NCI-H1930 (cell line): ENCODE measurements at regions not wholly inside any gene's neighbourhood (a gene's known extent, or its start where the extent isn't known, plus 50 kb on each side); places are given as distances from the start of the nearest gene placed in this dataset.
"Not testable (repeated sequence)": the region's sequence is repeated elsewhere in the genome, so short reads cannot be mapped to it uniquely, and the experiment has no call there.

Experiments
- DNase-seq, 2 experiments: peaks; one replicate each; lab custom pipeline; 2025; lab: John Stamatoyannopoulos, UW

DNA sequence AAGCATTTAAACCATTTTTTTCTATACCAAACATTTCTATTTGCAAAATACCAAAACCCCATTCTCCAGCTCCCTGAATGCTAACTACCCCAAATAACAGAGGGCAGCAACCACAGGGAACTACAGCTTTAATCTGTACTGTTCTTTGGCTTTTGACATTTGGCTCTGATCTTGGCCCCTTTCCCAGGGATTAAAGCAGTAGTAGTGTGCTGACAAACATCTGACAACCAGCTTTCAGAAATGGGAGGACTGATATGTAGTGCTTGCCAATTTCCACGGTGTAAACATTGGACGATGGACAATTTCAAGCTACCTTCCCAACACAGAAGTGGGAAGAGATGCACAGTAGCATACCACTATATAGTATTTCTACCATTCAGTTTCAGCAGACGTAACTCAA, 88.4 kb upstream of the TEAD1 start:
- DNase-seq, result no peak

DNA sequence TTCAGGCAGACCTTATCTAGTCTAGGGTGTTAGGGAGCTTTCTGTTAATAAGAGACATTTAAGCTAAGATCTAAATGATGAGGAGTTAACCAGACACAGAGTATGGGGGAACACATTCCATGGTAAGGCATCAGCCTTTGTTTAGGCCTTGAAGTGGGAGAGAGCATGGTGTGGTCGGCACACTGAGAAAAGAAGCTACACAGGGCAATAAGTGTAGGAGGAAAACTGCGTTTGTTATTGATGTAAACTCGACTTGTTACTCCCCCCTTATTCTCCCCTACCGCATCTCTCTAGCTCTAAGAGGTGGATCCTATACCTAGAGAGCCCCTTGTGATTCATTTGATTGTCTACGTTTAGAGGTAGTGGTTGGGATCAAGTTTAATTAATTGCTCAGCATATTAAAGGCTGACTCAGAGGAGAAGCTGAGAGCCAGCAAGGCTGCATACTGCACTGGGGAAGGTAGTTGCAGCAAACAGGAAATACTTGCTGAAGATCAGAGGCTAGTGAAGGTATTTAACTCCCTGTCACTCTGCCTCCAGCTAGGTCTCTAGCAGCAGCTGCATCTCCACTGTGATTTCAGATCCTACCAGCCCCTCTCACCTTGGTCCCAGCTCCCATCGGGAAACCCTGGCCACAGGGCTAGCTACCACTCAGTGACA, 86.8 kb upstream of the TEAD1 start:
- no peak for DNase-seq

- DNase-seq, result no peak
Observed at GRCh38 chr11:12591706-12592105, 82.5 kb upstream of the TEAD1 start.

DNA sequence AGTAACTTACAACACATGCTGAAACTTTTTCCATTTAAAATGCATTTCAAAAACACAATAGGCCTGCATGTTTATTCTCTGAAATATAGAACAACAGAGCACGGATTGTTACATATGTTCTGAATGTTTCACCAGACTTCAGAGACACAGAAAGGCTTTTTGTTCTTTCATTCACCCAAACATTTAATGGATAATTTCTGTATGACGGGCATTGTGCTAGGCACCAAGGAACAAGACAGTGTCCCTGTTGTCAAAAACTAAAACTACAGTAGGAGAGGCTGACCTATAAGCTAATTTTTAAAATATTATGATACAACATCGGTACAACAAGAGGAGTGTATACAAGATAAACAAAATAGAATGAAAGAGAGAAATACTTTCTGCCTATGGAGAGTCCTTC, 81.9 kb upstream of the TEAD1 start:
- DNase-seq, result no peak

GRCh38 chr11:12595089-12595847, 79.0 kb upstream of the TEAD1 start:
- not testable (repeated sequence) for DNase-seq

- no peak for DNase-seq
Observed at GRCh38 chr11:12598330-12599256, 75.6 kb upstream of the TEAD1 start.

- peak; percentile 12 to 61 for DNase-seq
Observed at GRCh38 chr11:12599408-12600143, 74.6 kb upstream of the TEAD1 start.

DNA sequence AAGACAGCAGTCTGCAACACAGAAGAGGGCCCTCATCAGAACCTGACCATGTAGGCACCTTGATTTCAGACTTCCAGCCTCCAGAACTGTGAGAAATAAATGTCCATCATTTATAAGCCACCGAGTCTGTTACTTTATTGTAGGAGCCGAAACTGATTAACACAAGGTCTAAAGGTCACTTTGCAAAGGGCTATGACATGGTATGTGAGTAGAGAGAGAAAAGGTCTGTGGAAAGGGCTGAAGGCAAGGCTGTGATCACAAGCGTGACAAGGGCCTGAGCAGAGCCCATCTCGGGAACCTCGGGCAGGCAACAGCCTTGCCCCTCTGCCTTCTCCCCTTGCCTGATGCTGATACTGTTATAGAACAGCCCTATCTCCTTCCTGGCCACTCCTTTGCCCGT, 73.4 kb upstream of the TEAD1 start:
- DNase-seq, result no peak

GRCh38 chr11:12602421-12602820, 71.8 kb upstream of the TEAD1 start:
- no peak for DNase-seq

- no peak for DNase-seq
Observed at GRCh38 chr11:12603143-12604088, 70.8 kb upstream of the TEAD1 start.

DNA sequence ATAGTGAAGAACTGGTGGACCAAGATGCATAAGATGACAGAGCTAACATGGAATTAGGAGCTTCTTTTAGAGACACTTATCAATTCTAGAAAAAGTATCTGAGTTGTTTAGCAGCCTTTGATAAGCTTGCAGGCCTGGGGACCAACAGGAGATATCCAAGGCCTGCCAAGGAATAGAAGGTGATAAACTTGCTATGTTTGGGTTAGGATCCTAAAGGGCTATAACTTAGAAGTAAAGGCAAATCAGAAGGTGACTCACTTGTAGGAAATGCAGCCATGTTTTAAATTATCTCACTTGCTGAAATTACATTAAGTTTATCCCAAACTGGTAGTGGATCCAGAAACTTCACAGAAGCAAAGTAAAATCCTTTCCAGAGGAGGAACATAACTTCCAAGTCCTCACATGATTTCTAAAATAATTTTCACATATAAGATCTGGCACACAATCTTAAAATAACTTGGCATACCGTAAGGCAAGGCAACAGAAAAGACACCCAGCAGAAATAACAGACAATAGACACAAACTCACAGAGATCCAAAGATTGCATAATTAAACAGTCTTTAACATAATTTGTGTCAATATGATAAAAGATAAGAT, 69.6 kb upstream of the TEAD1 start:
- DNase-seq, result no peak

GRCh38 chr11:12606597-12606996, 67.6 kb upstream of the TEAD1 start:
- no peak for DNase-seq

DNA sequence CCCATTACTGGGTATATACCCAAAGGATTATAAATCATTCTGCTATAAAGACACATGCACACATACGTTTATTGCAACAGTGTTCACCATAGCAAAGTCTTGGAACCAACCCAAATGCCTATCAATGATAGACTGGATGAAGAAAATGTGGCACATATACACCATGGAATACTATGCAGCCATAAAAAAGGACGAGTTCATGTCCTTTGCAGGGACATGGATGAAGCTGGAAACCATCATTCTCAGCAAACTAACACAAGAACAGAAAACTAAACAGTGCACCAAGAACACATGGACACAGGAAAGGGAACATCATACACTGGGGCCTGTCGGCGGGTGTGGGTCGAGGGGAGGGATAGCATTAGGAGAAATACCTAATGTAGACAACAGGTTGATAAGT, 65.5 kb upstream of the TEAD1 start:
- not testable (repeated sequence) for DNase-seq

- DNase-seq, result no peak
Observed at GRCh38 chr11:12611352-12611751, 62.9 kb upstream of the TEAD1 start.

DNA sequence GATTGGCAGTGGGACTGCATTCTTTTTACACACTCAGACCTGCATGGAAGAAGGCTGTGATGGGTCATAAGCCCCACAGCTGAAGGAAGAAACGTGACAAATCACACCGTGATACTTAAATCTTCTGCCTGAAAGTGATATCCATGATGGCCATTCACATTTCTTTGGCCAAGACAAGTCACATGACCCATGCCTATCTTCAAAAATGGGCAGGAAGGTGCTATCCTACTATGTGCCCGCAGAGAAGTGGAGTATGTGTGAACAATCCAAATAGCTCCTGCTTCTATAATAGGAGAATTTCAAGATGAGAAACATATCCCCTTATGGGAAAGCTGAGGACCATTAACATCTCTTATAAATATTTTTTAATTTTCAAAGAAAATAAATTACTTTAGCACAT, 56.6 kb upstream of the TEAD1 start:
- DNase-seq, result no peak

DNA sequence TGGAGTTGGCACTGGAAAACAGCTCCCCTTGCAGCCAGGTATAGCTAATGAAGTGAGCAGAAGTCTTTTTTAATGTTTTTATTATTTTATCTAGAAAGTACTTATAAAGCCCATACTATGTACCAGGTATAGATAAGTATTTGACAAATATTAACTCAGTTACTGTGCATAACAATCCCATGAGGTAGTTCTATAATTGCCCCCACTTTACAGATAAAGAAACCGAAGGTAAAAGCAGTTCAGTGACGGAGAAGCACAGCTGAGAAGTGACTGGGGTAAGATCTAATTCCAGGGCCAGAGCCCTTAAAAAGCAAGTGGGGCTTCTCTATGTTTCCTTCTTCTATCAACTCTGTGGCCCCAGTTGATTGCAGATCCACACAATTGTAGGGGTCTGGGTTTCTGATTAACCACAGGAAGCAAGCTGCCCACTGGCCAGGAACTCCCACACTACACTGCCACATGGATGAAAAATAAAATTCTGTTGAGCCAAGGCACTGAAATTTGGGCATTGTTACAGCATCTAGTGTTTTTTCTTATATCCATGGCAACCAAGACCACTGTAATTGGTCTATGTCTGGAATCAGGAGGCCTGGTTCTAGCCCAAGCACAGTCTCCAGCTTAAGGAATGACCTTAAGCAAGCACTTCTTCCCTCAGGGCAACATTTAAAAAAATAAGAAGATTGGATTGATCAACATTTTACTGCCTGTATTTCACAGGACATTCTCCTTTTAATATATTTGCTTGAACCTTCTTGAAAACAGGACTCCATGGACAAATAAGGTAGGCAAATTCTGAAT, 55.3 kb upstream of the TEAD1 start:
- no peak for DNase-seq

DNA sequence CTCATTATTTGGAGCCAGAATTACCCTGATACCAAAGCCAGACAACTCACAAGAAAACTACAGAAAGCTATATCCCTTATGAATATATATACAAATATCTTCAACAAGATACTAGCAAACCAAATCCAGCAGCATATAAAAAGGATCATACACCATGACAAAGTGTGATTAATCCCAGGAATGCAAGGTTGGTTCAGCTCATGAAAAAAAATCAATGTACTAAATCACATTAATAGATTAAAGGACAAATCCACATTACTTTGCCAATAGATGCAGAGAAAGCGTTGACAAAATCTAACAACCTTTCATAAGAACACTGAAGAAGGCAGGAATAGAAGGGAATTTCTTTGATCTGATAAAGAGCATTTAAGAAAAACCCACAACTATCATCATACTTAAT, 50.4 kb upstream of the TEAD1 start:
- DNase-seq, result no peak
